ENCODE measurements at regions not wholly inside any gene's neighbourhood (a gene's known extent, or its start where the extent isn't known, plus 50 kb on each side); places are given as distances from the start of the nearest gene placed in this dataset.
"Not testable (repeated sequence)": the region's sequence is repeated elsewhere in the genome, so short reads cannot be mapped to it uniquely, and the experiment has no call there.

DNA sequence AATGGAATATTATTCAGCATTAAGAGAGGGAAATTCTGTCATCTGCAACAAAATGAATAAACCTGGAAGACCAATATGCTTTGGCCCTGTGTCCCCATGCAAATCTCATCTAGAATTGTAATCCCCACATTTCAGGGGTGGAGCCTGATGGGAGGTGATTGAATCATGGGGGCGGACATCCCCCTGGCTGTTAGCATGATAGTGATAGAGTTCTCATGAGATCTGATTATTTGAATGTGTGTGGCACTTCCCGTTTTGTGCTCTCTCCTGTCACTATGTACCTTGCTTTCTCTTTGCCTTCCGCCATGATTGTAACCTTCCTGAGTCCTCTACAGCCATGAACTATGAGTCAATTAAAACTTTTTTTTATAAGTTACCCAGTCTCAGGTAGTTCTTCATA lies 83.7 kb upstream of the C1QTNF3 start:
- TF ChIP-seq POLR2AphosphoS5 (IDR thresholded peaks at IDR 0.05; ENCODE audit: low read depth); REST (IDR thresholded peaks at IDR 0.05; ENCODE audit: unreplicated experiment); NANOG (IDR thresholded peaks at IDR 0.05; ENCODE audit: borderline replicate concordance); EZH2 (IDR thresholded peaks at IDR 0.05; ENCODE audit: low read depth, unreplicated experiment); ETS1 (IDR thresholded peaks at IDR 0.05); CREB1 (CRISPR knock-in tag; IDR thresholded peaks at IDR 0.05; ENCODE audit: low read depth); JUNB (IDR thresholded peaks at IDR 0.05; ENCODE audit: unreplicated experiment): not testable (repeated sequence)
- TF ChIP-seq, protein P1, sequence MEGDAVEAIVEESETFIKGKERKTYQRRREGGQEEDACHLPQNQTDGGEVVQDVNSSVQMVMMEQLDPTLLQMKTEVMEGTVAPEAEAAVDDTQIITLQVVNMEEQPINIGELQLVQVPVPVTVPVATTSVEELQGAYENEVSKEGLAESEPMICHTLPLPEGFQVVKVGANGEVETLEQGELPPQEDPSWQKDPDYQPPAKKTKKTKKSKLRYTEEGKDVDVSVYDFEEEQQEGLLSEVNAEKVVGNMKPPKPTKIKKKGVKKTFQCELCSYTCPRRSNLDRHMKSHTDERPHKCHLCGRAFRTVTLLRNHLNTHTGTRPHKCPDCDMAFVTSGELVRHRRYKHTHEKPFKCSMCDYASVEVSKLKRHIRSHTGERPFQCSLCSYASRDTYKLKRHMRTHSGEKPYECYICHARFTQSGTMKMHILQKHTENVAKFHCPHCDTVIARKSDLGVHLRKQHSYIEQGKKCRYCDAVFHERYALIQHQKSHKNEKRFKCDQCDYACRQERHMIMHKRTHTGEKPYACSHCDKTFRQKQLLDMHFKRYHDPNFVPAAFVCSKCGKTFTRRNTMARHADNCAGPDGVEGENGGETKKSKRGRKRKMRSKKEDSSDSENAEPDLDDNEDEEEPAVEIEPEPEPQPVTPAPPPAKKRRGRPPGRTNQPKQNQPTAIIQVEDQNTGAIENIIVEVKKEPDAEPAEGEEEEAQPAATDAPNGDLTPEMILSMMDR (conservative IDR thresholded peaks at IDR 0.05; ENCODE audit: low read depth in 2 of 2), result not testable (repeated sequence)

All from GM23338 (cell line).